AG09319 (cell line): ENCODE measurements at regions not wholly inside any gene's neighbourhood (a gene's known extent, or its start where the extent isn't known, plus 50 kb on each side); places are given as distances from the start of the nearest gene placed in this dataset.
"Not testable (repeated sequence)": the region's sequence is repeated elsewhere in the genome, so short reads cannot be mapped to it uniquely, and the experiment has no call there.

Experiments
- DNase-seq: peaks from one replicate; pipeline ENCODE4 v3.0.0-alpha.2; 2010; ENCODE audit warnings: low read depth; ENCODE audit errors: extremely low read depth
- CTCF ChIP-seq: IDR thresholded peaks from 2 replicates; pipeline ENCODE4 v1.5.1; 2011; ENCODE audit warnings: low read depth, mild to moderate bottlenecking, inconsistent platforms, low read length, moderate library complexity

DNA sequence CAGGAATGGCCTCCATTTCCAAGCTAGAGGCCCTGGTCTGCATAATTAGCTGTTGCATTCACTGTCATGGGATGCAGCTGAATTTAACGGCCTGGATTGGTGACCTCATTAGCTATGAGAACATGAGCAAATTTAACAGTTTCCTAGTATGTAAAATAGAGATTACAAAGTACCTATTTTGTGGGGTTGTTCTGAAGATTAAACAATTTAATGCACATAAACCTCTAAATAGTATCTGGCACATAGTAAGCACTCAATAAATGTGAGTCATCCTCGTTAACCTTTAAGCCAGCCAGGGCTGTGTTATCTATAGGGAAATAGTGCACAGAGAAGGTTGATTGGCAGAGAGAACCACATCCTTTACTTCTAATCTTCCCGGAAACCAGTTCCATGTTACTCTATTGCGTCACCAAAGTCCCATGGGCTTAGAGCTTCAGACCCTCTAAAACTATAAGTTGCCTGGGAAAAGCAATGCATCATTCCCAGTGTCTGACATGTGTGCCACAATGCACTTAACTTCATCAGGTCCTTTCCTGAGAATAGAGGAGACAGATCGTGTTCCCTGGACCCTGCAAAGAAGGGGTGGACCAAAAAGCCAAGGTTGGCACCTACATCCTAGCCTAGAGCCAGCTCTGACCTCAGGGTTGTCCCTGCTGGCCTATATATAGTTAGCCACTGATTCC is 196.5 kb downstream of the LNPK start:
- no peak for TF ChIP-seq CTCF
- no peak for DNase-seq

DNA sequence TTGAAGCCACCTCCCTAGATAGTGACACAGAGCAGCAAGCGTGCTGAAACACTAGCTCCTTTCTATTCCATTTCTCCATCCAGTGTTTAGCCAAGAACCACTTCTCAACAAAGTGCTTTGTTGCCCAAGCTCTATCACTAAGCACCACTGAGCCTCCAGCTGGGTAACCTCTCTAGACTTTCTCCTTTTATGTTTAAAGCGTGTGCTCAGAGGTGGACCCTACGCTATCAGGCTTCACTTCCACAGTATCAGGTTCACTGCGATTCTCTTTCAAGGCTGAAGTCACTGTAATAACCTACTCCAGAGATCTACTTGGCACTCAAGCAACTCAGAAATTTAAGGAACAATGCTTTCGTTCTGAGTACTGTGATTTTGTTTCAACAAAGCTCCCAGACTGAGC is 197.9 kb downstream of the LNPK start:
- TF ChIP-seq CTCF: no peak
- no peak for DNase-seq

DNA sequence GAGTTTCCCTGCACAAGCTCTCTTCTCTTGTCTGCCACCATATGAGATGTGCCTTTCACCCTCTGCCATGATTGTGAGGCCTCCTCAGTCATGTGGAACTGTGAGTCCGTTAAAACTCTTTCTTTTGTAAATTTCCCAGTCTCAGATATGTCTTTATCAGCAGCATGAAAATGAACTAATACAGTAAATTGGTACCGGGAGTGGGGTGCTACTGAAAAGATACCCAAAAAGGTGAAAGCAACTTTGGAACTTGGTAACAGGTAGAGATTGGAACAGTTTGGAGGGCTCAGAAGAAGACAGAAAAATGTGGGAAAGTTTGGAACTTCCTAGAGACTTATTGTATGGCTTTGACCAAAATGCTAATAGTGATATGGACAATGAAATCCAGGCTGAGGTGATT is 205.6 kb downstream of the LNPK start:
- not testable (repeated sequence) for DNase-seq

DNA sequence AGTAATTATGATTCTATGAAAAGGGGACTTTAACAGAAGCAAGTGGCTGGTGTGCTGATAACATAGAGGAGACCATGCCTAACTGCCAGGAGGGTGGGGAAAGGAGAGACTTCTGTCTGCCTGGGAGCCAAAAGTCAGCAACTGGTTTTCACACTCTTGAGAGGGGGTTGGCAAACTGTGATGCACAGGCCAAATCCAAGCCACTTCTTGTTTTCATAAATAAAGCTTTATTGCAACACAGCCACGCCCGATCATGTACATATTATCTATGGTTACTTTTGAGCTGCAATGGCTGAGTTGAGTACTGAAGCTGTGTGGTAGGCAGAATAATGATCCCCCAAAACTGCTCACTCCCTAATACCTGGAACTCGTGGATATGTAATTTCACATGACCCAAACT is 208.4 kb downstream of the LNPK start:
- no peak for TF ChIP-seq CTCF
- DNase-seq: no peak

GRCh38 chr2:175792881-175793280 is 209.2 kb downstream of the LNPK start:
- DNase-seq: no peak
- no peak for TF ChIP-seq CTCF

- TF ChIP-seq CTCF: no peak
- no peak for DNase-seq
Observed at GRCh38 chr2:175792199-175792598, 209.9 kb downstream of the LNPK start.

DNA sequence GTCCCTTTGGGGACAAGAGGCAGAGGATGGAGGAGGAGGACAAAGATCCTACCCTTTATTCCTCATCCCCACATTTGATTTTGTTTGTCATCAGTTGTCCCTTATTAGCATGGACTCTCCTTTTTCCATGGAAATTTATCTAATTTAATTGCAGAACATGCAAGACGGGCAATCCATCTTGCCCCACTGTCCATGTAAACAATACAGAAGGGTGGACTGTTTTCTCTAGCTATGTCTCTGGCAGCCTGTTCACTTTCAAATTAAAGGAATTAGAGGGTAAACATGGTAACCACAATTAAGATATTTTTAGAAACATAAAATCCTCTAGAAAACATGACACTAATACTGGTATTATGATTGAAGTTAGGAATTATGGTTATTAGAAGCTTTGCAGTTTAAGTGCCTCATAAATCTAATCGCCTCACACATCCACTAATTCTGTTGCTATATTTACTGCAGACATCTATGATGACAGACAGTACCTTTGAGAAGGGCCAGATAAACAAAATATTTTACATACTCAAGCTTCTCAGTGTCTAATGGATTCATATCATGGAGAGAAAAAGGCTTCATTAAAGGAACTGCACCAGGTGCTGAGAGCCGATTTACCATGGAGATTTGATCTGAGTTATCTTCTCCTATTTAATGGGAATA is 215.5 kb downstream of the LNPK start:
- no peak for DNase-seq
- no peak for TF ChIP-seq CTCF

- not testable (repeated sequence) for DNase-seq
Observed at GRCh38 chr2:175777337-175777736, 224.7 kb downstream of the LNPK start.
